ENCODE measurements at regions not wholly inside any gene's neighbourhood (a gene's known extent, or its start where the extent isn't known, plus 50 kb on each side); places are given as distances from the start of the nearest gene placed in this dataset.

DNA sequence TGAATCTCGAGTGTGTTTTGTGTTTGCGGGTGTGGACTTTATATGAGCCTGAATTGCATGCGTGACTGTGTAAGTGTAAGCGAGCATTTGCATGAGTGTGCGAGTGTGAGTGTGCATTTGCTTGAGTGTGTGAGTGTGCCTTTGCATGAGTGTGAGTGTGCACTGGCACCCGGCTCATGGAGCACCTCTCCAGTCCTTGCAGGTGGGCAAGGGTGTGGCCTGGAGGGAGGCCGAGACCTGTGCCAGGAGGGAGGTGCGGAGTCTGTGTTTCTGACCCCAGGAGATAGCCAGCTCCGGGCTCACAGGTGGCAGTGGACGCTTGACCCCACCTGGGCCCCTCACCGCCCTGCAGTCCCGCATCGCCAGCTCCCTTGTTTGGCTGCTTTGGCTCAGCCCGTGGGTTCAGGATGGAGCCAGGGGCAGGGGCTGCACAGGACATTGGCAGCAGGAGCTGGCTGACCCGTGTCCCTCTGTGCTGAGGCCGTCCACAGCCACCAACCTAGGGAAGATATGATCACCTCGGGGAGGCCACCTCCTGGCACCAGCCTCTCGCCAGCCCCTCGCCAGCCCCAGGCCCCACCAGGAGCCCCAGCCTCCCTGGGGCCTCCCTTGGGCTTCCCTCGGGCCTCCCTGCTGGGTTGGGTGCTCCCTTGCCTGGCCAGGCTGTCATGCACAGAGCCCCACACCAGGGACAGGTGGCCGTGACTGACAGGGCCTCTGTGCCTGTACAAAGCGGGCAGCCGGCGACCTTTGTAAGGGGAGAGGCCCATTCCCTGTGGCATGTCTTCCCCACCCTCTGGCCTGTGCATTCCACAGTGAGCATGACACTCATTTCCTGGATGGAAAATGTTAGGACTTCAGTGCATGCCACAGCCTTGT is 81.6 kb downstream of the PTGR3 start (continued):
- TF ChIP-seq, protein P1, sequence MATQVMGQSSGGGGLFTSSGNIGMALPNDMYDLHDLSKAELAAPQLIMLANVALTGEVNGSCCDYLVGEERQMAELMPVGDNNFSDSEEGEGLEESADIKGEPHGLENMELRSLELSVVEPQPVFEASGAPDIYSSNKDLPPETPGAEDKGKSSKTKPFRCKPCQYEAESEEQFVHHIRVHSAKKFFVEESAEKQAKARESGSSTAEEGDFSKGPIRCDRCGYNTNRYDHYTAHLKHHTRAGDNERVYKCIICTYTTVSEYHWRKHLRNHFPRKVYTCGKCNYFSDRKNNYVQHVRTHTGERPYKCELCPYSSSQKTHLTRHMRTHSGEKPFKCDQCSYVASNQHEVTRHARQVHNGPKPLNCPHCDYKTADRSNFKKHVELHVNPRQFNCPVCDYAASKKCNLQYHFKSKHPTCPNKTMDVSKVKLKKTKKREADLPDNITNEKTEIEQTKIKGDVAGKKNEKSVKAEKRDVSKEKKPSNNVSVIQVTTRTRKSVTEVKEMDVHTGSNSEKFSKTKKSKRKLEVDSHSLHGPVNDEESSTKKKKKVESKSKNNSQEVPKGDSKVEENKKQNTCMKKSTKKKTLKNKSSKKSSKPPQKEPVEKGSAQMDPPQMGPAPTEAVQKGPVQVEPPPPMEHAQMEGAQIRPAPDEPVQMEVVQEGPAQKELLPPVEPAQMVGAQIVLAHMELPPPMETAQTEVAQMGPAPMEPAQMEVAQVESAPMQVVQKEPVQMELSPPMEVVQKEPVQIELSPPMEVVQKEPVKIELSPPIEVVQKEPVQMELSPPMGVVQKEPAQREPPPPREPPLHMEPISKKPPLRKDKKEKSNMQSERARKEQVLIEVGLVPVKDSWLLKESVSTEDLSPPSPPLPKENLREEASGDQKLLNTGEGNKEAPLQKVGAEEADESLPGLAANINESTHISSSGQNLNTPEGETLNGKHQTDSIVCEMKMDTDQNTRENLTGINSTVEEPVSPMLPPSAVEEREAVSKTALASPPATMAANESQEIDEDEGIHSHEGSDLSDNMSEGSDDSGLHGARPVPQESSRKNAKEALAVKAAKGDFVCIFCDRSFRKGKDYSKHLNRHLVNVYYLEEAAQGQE (IDR thresholded peaks at IDR 0.05; ENCODE audit: low read depth): no peak
- TF ChIP-seq SP1 (IDR thresholded peaks at IDR 0.05; ENCODE audit: low read depth) (no peak), POLR2A (IDR thresholded peaks at IDR 0.05; ENCODE audit: borderline replicate concordance, extremely low read depth, insufficient read depth, insufficient read length) (no peak), EZH2 (IDR thresholded peaks at IDR 0.05) (no peak), EZH2phosphoT487 (IDR thresholded peaks at IDR 0.05; ENCODE audit: borderline replicate concordance) (no peak)

DNA sequence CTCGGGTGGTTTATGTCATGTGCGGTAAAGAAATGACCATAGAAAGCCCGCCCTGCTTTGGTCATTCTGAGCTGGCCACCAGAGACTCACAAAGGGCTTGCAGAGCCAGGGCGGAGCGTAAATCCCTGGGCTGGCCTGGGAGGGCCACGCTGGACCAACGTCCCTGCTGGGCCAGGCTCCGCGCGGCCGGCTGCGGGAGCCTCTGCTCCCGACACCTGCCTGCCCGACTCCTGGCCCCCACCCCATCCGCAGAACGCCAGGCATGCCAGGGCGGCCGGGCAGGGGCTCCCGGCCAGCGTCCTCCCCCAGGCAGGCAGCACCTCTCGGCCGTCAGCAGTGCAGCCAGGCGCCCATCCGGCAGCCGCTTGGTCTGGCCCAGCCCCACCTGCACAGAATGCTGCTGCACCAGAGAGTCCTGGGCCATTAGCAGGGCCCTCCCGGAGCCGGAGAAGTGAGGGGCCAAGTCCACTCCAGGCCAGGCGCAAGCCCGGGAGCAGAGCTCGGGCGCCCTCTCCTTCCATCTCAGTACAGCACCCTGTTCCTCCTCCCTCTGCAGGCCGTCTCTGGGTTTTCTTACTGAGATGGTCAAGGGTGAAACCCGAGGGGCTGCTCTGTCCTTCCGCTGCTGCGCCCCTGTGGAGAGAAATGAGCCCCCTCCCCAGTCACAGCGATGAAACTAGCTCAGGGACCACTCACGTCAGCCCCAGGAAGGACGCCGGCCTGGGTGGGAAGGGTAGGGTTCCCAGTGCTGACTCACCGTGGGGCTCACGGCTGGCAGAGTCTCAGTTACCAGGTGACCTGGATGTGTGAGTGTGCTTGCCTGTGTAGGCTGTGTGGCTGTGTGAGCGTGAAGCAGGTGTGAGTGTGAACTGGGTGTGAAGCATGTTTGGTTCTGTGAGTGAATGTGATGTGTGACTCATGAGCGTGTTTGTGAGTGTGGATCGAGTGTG is 83.3 kb downstream of the PTGR3 start:
- no peak for ATAC-seq
- no peaks in the 10 kb centered on the region for H4K20me1 ChIP-seq (ENCODE audit: insufficient read depth)
- no peak overlapping the region for H3K4me3 ChIP-seq (replicated peaks in 1 of 2; ENCODE audit: low read depth in 1 of 2, low read length in 2 of 2)
- POLR2A ChIA-PET: no interaction called here
- H3K27me3 ChIP-seq (ENCODE audit: insufficient read depth, low read length): no peaks in the 10 kb centered on the region
- no TSS peak for BruUV-seq (replicated peaks)
- peaks cover 0 to 9% of the 10 kb centered on the region in 2 experiments; a peak in 2 of 4 replicates for H3K4me1 ChIP-seq (ENCODE audit: control insufficient read depth in 1 of 2, insufficient read depth in 2 of 2, low read length in 2 of 2)
- no peaks in the 10 kb centered on the region for H3K36me3 ChIP-seq (ENCODE audit: control insufficient read depth in 1 of 2, insufficient read depth in 2 of 2, low read length in 2 of 2)
- H3K9ac ChIP-seq (ENCODE audit: low read length): no peak overlapping the region
- H3K79me2 ChIP-seq (ENCODE audit: insufficient read depth, low read length): no peaks in the 10 kb centered on the region
- H3K27ac ChIP-seq (ENCODE audit: low read depth, low read length): no peak overlapping the region
- no peak overlapping the region for H3K4me2 ChIP-seq (ENCODE audit: low read length)
- no peaks in the 10 kb centered on the region for H3K9me3 ChIP-seq (ENCODE audit: control insufficient read depth in 1 of 2, insufficient read depth in 1 of 2, low read depth in 1 of 2, low read length in 2 of 2)
- no peak for DNase-seq (ENCODE audit: low read depth, low spot score)
- no peaks in the 10 kb centered on the region for H3K9me2 ChIP-seq (ENCODE audit: insufficient read depth)
- RAD21 ChIA-PET (ENCODE audit: low non-redundant PET in 1 of 2, low total read pairs in 2 of 2, uncharacterized antibody in 2 of 2, unreplicated experiment in 2 of 2): no interaction called here
- intact Hi-C loops (cut with micrococcal nuclease): no loop called here
- H2AFZ ChIP-seq (ENCODE audit: low read depth, low read length, poor library complexity, severe bottlenecking): no peak overlapping the region
- CTCF ChIA-PET: no interaction called here
- TF ChIP-seq YY1 (IDR thresholded peaks at IDR 0.05; ENCODE audit: extremely low read depth, insufficient replicate concordance, low read depth, low read length) (no peak), TCF7L2 (IDR thresholded peaks at IDR 0.05; ENCODE audit: borderline replicate concordance, extremely low read depth, insufficient read depth, insufficient read length) (no peak), ZNF274 (IDR thresholded peaks at IDR 0.05; ENCODE audit: low read depth, low read length) (no peak), SIN3A (IDR thresholded peaks at IDR 0.05; ENCODE audit: low read depth) (no peak), ELF1 (IDR thresholded peaks at IDR 0.05; ENCODE audit: borderline replicate concordance, low read depth) (no peak)
- TF ChIP-seq, protein P1 (IDR thresholded peaks at IDR 0.05; ENCODE audit: low read depth): no peak
- TF ChIP-seq, protein P2, sequence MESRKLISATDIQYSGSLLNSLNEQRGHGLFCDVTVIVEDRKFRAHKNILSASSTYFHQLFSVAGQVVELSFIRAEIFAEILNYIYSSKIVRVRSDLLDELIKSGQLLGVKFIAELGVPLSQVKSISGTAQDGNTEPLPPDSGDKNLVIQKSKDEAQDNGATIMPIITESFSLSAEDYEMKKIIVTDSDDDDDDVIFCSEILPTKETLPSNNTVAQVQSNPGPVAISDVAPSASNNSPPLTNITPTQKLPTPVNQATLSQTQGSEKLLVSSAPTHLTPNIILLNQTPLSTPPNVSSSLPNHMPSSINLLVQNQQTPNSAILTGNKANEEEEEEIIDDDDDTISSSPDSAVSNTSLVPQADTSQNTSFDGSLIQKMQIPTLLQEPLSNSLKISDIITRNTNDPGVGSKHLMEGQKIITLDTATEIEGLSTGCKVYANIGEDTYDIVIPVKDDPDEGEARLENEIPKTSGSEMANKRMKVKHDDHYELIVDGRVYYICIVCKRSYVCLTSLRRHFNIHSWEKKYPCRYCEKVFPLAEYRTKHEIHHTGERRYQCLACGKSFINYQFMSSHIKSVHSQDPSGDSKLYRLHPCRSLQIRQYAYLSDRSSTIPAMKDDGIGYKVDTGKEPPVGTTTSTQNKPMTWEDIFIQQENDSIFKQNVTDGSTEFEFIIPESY (IDR thresholded peaks at IDR 0.05; ENCODE audit: extremely low read depth, insufficient replicate concordance, low read length): no peak
